Immature natural killer cell (primary cell): ENCODE measurements at regions not wholly inside any gene's neighbourhood (a gene's known extent, or its start where the extent isn't known, plus 50 kb on each side); places are given as distances from the start of the nearest gene placed in this dataset.

ENCODE experiments used
- DNase-seq, 3 donors: peaks; one replicate each; pipeline ENCODE4 v3.0.0; 2022; ENCODE audit warnings: mixed read lengths in 1 of 3
- H3K27ac Mint-ChIP-seq, 6 donors: one replicate each; pipeline ENCODE4 v1.8.0; 2020; ENCODE audit warnings: mixed read lengths in 6 of 6, mild to moderate bottlenecking in 5 of 6, inconsistent platforms in 4 of 6, moderate library complexity in 3 of 6
- H3K27me3 Mint-ChIP-seq, 3 donors: one replicate each; pipeline ENCODE4 v1.8.0; 2020 to 2021; ENCODE audit warnings: low read depth in 3 of 3, mild to moderate bottlenecking in 3 of 3, mixed read lengths in 3 of 3, moderate library complexity in 3 of 3, inconsistent platforms in 1 of 3
- H3K36me3 Mint-ChIP-seq, 3 donors: one replicate each; pipeline ENCODE4 v1.8.0; 2020; ENCODE audit warnings: mixed read lengths in 3 of 3, inconsistent platforms in 2 of 3, mild to moderate bottlenecking in 2 of 3
- H3K4me1 Mint-ChIP-seq, 2 donors: one replicate each; pipeline ENCODE4 v1.8.0; 2020; ENCODE audit warnings: inconsistent platforms in 2 of 2, mild to moderate bottlenecking in 2 of 2, mixed read lengths in 2 of 2, moderate library complexity in 1 of 2
- H3K4me3 Mint-ChIP-seq, 5 donors: one replicate each; pipeline ENCODE4 v1.8.0; 2020; ENCODE audit warnings: mild to moderate bottlenecking in 5 of 5, mixed read lengths in 5 of 5, inconsistent platforms in 3 of 5, moderate library complexity in 3 of 5
- H3K9me3 Mint-ChIP-seq, 6 donors: one replicate each; pipeline ENCODE4 v1.8.0; 2020; ENCODE audit warnings: mild to moderate bottlenecking in 6 of 6, mixed read lengths in 6 of 6, inconsistent platforms in 4 of 6, moderate library complexity in 3 of 6

- Mint-ChIP-seq H3K27ac (no peak overlapping the region), H3K4me1 (peaks cover 2 to 12% of the 10 kb centered on the region in 2 donors), H3K27me3 (peaks cover 0 to 7% (median 1%) of the 10 kb centered on the region in 3 donors), H3K9me3 (no peaks in the 10 kb centered on the region), H3K4me3 (no peak overlapping the region), H3K36me3 (peaks cover 0 to 7% (median 0%) of the 10 kb centered on the region in 3 donors)
- DNase-seq, result no peak
These were observed 441.3 kb upstream of the SLC14A2 start for GRCh38 chr18:45173799-45174519.

GRCh38 chr18:45174629-45175136 is 440.6 kb upstream of the SLC14A2 start:
- Mint-ChIP-seq H3K27ac (no peak overlapping the region), H3K4me3 (no peak overlapping the region), H3K9me3 (no peaks in the 10 kb centered on the region), H3K4me1 (peaks cover 2 to 12% of the 10 kb centered on the region in 2 donors), H3K36me3 (peaks cover 0 to 7% (median 0%) of the 10 kb centered on the region in 3 donors), H3K27me3 (peaks cover 0 to 7% (median 2%) of the 10 kb centered on the region in 3 donors)
- no peak for DNase-seq

GRCh38 chr18:45175511-45175910 is 439.8 kb upstream of the SLC14A2 start:
- H3K9me3 Mint-ChIP-seq, result no peaks in the 10 kb centered on the region
- H3K36me3 Mint-ChIP-seq, result peaks cover 0 to 7% (median 0%) of the 10 kb centered on the region in 3 donors
- H3K4me1 Mint-ChIP-seq, result peaks cover 2 to 12% of the 10 kb centered on the region in 2 donors
- H3K27ac Mint-ChIP-seq, result no peak overlapping the region
- DNase-seq, result no peak
- no peak overlapping the region for H3K4me3 Mint-ChIP-seq
- H3K27me3 Mint-ChIP-seq, result peaks cover 0 to 7% (median 3%) of the 10 kb centered on the region in 3 donors

GRCh38 chr18:45186832-45187231 is 428.4 kb upstream of the SLC14A2 start:
- no peak overlapping the region for H3K27ac Mint-ChIP-seq
- H3K4me1 Mint-ChIP-seq, result no peaks in the 10 kb centered on the region
- DNase-seq, result no peak
- H3K36me3 Mint-ChIP-seq, result no peaks in the 10 kb centered on the region
- no peak overlapping the region for H3K4me3 Mint-ChIP-seq
- H3K27me3 Mint-ChIP-seq, result peaks cover 2 to 5% (median 4%) of the 10 kb centered on the region in 3 donors
- no peaks in the 10 kb centered on the region for H3K9me3 Mint-ChIP-seq

GRCh38 chr18:45191795-45192194 is 423.5 kb upstream of the SLC14A2 start:
- Mint-ChIP-seq H3K4me1 (no peaks in the 10 kb centered on the region), H3K9me3 (peaks cover 0 to 2% (median 0%) of the 10 kb centered on the region in 6 donors), H3K27ac (no peak overlapping the region), H3K36me3 (no peaks in the 10 kb centered on the region), H3K27me3 (peaks cover 0 to 2% (median 0%) of the 10 kb centered on the region in 3 donors), H3K4me3 (no peak overlapping the region)
- DNase-seq, result no peak

- H3K9me3 Mint-ChIP-seq, result peaks cover 0 to 2% (median 0%) of the 10 kb centered on the region in 6 donors
- no peaks in the 10 kb centered on the region for H3K36me3 Mint-ChIP-seq
- no peak overlapping the region for H3K27ac Mint-ChIP-seq
- DNase-seq, result peak in 1 of 3 donors; percentile 4
- H3K4me1 Mint-ChIP-seq, result peaks cover 3 to 9% of the 10 kb centered on the region in 2 donors
- no peak overlapping the region for H3K4me3 Mint-ChIP-seq
- H3K27me3 Mint-ChIP-seq, result peaks cover 0 to 7% (median 2%) of the 10 kb centered on the region in 3 donors
These were observed 417.7 kb upstream of the SLC14A2 start for GRCh38 chr18:45197526-45197970.

- no peak for DNase-seq
- Mint-ChIP-seq H3K27ac (no peak overlapping the region), H3K36me3 (no peaks in the 10 kb centered on the region), H3K4me1 (peaks cover 3 to 9% of the 10 kb centered on the region in 2 donors), H3K9me3 (peaks cover 0 to 2% (median 0%) of the 10 kb centered on the region in 6 donors), H3K27me3 (peaks cover 0 to 7% (median 2%) of the 10 kb centered on the region in 3 donors), H3K4me3 (no peak overlapping the region)
These were observed 416.8 kb upstream of the SLC14A2 start for GRCh38 chr18:45198526-45198925.

GRCh38 chr18:45201029-45201428 is 414.2 kb upstream of the SLC14A2 start:
- Mint-ChIP-seq H3K4me3 (no peak overlapping the region), H3K27ac (no peak overlapping the region), H3K9me3 (peaks cover 0 to 2% (median 0%) of the 10 kb centered on the region in 6 donors), H3K27me3 (peaks cover 0 to 7% (median 2%) of the 10 kb centered on the region in 3 donors), H3K4me1 (peaks cover 3 to 9% of the 10 kb centered on the region in 2 donors), H3K36me3 (no peaks in the 10 kb centered on the region)
- DNase-seq, result no peak

- no peak for DNase-seq
- H3K9me3 Mint-ChIP-seq, result peaks cover 0 to 2% (median 0%) of the 10 kb centered on the region in 6 donors
- no peak overlapping the region for H3K27ac Mint-ChIP-seq
- peaks cover 3 to 9% of the 10 kb centered on the region in 2 donors for H3K4me1 Mint-ChIP-seq
- peaks cover 0 to 7% (median 2%) of the 10 kb centered on the region in 3 donors for H3K27me3 Mint-ChIP-seq
- no peak overlapping the region for H3K4me3 Mint-ChIP-seq
- no peaks in the 10 kb centered on the region for H3K36me3 Mint-ChIP-seq
These were observed 413.8 kb upstream of the SLC14A2 start for GRCh38 chr18:45201489-45201888.

GRCh38 chr18:45202061-45202460 is 413.2 kb upstream of the SLC14A2 start:
- Mint-ChIP-seq H3K4me1 (peaks cover 3 to 9% of the 10 kb centered on the region in 2 donors), H3K9me3 (no peaks in the 10 kb centered on the region), H3K27me3 (peaks cover 0 to 7% (median 2%) of the 10 kb centered on the region in 3 donors), H3K27ac (no peak overlapping the region), H3K36me3 (no peaks in the 10 kb centered on the region), H3K4me3 (no peak overlapping the region)
- DNase-seq, result no peak

- Mint-ChIP-seq H3K4me1 (peaks cover 3 to 9% of the 10 kb centered on the region in 2 donors), H3K27ac (no peak overlapping the region), H3K36me3 (no peaks in the 10 kb centered on the region), H3K4me3 (no peak overlapping the region), H3K9me3 (no peaks in the 10 kb centered on the region), H3K27me3 (peaks cover 0 to 7% (median 4%) of the 10 kb centered on the region in 3 donors)
- DNase-seq, result no peak
These were observed 411.6 kb upstream of the SLC14A2 start for GRCh38 chr18:45203677-45204076.

- no peak overlapping the region for H3K27ac Mint-ChIP-seq
- H3K4me3 Mint-ChIP-seq, result no peak overlapping the region
- no peaks in the 10 kb centered on the region for H3K9me3 Mint-ChIP-seq
- peaks cover 0 to 7% (median 5%) of the 10 kb centered on the region in 3 donors for H3K27me3 Mint-ChIP-seq
- H3K36me3 Mint-ChIP-seq, result no peaks in the 10 kb centered on the region
- no peaks in the 10 kb centered on the region for H3K4me1 Mint-ChIP-seq
- DNase-seq, result no peak
These were observed 407.9 kb upstream of the SLC14A2 start for GRCh38 chr18:45207328-45207727.

- Mint-ChIP-seq H3K9me3 (no peaks in the 10 kb centered on the region), H3K27me3 (peaks cover 0 to 7% (median 5%) of the 10 kb centered on the region in 3 donors), H3K4me1 (no peaks in the 10 kb centered on the region), H3K36me3 (no peaks in the 10 kb centered on the region), H3K27ac (peak overlapping the region in 1 of 6 donors; percentile 3), H3K4me3 (no peak overlapping the region)
- DNase-seq, result no peak
These were observed 407.1 kb upstream of the SLC14A2 start for GRCh38 chr18:45208164-45208563.

- peaks cover 0 to 5% (median 5%) of the 10 kb centered on the region in 3 donors for H3K27me3 Mint-ChIP-seq
- H3K4me1 Mint-ChIP-seq, result no peaks in the 10 kb centered on the region
These were observed 402.9 kb upstream of the SLC14A2 start for GRCh38 chr18:45212181-45213039.

More at GRCh38 chr18:45212181-45213039, 402.9 kb upstream of the SLC14A2 start:
- no peak overlapping the region for H3K4me3 Mint-ChIP-seq
- H3K36me3 Mint-ChIP-seq, result no peaks in the 10 kb centered on the region
- H3K27ac Mint-ChIP-seq, result no peak overlapping the region
- DNase-seq, result peak; percentile 69 to 78 (median 75)
- no peaks in the 10 kb centered on the region for H3K9me3 Mint-ChIP-seq
